SIG-M5 treated with dmso at 0.1 percent for 504 hours (cell line): ENCODE measurements at regions not wholly inside any gene's neighbourhood (a gene's known extent, or its start where the extent isn't known, plus 50 kb on each side); places are given as distances from the start of the nearest gene placed in this dataset.

Experiments
- DNase-seq: peaks from one replicate; lab custom pipeline; 2025; ENCODE audit not compliant: unreplicated experiment; lab: John Stamatoyannopoulos, UW

- DNase-seq: no peak
Measured at GRCh38 chr10:44199991-44200655, 184.8 kb downstream of the CXCL12 start.

- no peak for DNase-seq
Measured at GRCh38 chr10:44199267-44199666, 185.6 kb downstream of the CXCL12 start.

- DNase-seq: no peak
Measured at GRCh38 chr10:44198780-44199097, 186.2 kb downstream of the CXCL12 start.

- DNase-seq: no peak
Measured at GRCh38 chr10:44198096-44198779, 186.7 kb downstream of the CXCL12 start.

- DNase-seq: no peak
Measured at GRCh38 chr10:44197646-44198045, 187.3 kb downstream of the CXCL12 start.

GRCh38 chr10:44196336-44196735 lies 188.6 kb downstream of the CXCL12 start:
- no peak for DNase-seq

GRCh38 chr10:44196008-44196320 lies 188.9 kb downstream of the CXCL12 start:
- no peak for DNase-seq

- DNase-seq: no peak
Measured at GRCh38 chr10:44195112-44196007, 189.5 kb downstream of the CXCL12 start.

GRCh38 chr10:44194435-44194834 lies 190.5 kb downstream of the CXCL12 start:
- DNase-seq: no peak

GRCh38 chr10:44193567-44194220 lies 191.2 kb downstream of the CXCL12 start:
- no peak for DNase-seq

GRCh38 chr10:44193166-44193565 lies 191.7 kb downstream of the CXCL12 start:
- DNase-seq: no peak

GRCh38 chr10:44192435-44192834 lies 192.5 kb downstream of the CXCL12 start:
- DNase-seq: no peak

- no peak for DNase-seq
Measured at GRCh38 chr10:44190541-44190940, 194.4 kb downstream of the CXCL12 start.

- no peak for DNase-seq
Measured at GRCh38 chr10:44186821-44187220, 198.1 kb downstream of the CXCL12 start.

GRCh38 chr10:44186150-44186549 lies 198.7 kb downstream of the CXCL12 start:
- no peak for DNase-seq

- DNase-seq: no peak
Measured at GRCh38 chr10:44185315-44185666, 199.6 kb downstream of the CXCL12 start.

GRCh38 chr10:44184633-44185314 lies 200.1 kb downstream of the CXCL12 start:
- no peak for DNase-seq

GRCh38 chr10:44183667-44184632 lies 200.9 kb downstream of the CXCL12 start:
- DNase-seq: no peak

- no peak for DNase-seq
Measured at GRCh38 chr10:44182909-44183308, 202.0 kb downstream of the CXCL12 start.
